HG02642 (cell line): ENCODE measurements at regions not wholly inside any gene's neighbourhood (a gene's known extent, or its start where the extent isn't known, plus 50 kb on each side); places are given as distances from the start of the nearest gene placed in this dataset.
"Not testable (repeated sequence)": the region's sequence is repeated elsewhere in the genome, so short reads cannot be mapped to it uniquely, and the experiment has no call there.

ENCODE experiments used
- ATAC-seq: cut with Tn5 transposase; IDR thresholded peaks from one replicate; pipeline ENCODE4 v1.9.1; 2021; ENCODE audit warnings: mild to moderate bottlenecking; ENCODE audit not compliant: unreplicated experiment, poor library complexity

- no peak for ATAC-seq
Measured at GRCh38 chr7:79520543-79520942, 67.1 kb upstream of the MAGI2 start.

- ATAC-seq = no peak
Measured at GRCh38 chr7:79515358-79515757, 61.9 kb upstream of the MAGI2 start.

GRCh38 chr7:79513261-79513660 lies 59.8 kb upstream of the MAGI2 start:
- ATAC-seq = no peak

GRCh38 chr7:79512261-79512660 lies 58.8 kb upstream of the MAGI2 start:
- no peak for ATAC-seq

GRCh38 chr7:79511056-79511455 lies 57.6 kb upstream of the MAGI2 start:
- not testable (repeated sequence) for ATAC-seq

GRCh38 chr7:79507131-79507530 lies 53.7 kb upstream of the MAGI2 start:
- ATAC-seq = no peak

GRCh38 chr7:79506481-79506880 lies 53.0 kb upstream of the MAGI2 start:
- ATAC-seq = no peak

GRCh38 chr7:79504607-79505389 lies 51.3 kb upstream of the MAGI2 start:
- ATAC-seq = no peak
